AG20443 (cell line): ENCODE measurements at regions not wholly inside any gene's neighbourhood (a gene's known extent, or its start where the extent isn't known, plus 50 kb on each side); places are given as distances from the start of the nearest gene placed in this dataset.
"Not testable (repeated sequence)": the region's sequence is repeated elsewhere in the genome, so short reads cannot be mapped to it uniquely, and the experiment has no call there.

Experiments
- DNase-seq: peaks from one replicate; pipeline ENCODE4 v3.0.0; 2012; ENCODE audit warnings: low spot score, mixed read lengths

- DNase-seq, result no peak
These were observed 386.4 kb upstream of the STXBP6 start for GRCh38 chr14:25436288-25436875.

DNA sequence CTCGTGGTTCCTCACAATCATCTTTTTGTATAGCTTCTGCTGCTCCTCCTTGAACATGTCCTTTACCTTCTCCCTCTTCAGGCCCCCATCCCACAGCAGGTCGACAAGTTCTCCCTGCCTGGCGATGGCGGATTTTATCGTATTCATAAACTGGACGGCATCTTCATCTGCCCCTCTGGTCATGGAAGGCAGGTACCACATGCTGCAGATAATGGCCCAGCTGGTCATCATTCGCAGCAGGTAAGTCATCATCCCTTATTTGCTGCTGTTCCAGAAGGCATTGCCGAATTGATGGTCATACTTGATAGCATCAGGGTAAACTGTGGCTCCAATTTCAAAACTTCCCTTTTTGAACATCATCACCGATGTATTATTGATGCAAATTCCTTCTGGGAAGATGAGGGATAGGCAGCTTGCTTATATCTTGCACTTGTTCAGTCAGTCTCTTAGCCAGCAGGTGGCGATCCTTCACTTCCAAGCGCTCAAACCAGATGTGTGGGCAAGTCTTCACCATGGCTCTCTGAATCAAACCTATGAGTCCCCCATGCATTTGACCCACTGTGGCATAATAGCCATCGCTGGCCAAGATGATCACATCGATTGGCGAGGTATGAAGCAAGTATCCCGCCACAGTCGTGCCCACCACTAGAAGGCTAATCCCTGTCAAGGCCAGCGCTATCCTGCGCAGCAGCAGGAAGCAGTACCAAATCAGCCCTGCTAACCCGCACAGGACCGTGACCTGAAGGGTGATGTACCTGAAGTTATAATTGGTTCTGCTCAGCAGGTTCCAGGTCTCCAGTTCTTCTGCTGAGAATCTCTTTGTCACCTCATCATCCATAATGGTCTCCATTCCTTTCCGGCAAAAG, 381.5 kb upstream of the STXBP6 start:
- DNase-seq, result no peak

- DNase-seq, result no peak
These were observed 380.9 kb upstream of the STXBP6 start for GRCh38 chr14:25430808-25431207.

- no peak for DNase-seq
These were observed 363.1 kb upstream of the STXBP6 start for GRCh38 chr14:25412998-25413397.

DNA sequence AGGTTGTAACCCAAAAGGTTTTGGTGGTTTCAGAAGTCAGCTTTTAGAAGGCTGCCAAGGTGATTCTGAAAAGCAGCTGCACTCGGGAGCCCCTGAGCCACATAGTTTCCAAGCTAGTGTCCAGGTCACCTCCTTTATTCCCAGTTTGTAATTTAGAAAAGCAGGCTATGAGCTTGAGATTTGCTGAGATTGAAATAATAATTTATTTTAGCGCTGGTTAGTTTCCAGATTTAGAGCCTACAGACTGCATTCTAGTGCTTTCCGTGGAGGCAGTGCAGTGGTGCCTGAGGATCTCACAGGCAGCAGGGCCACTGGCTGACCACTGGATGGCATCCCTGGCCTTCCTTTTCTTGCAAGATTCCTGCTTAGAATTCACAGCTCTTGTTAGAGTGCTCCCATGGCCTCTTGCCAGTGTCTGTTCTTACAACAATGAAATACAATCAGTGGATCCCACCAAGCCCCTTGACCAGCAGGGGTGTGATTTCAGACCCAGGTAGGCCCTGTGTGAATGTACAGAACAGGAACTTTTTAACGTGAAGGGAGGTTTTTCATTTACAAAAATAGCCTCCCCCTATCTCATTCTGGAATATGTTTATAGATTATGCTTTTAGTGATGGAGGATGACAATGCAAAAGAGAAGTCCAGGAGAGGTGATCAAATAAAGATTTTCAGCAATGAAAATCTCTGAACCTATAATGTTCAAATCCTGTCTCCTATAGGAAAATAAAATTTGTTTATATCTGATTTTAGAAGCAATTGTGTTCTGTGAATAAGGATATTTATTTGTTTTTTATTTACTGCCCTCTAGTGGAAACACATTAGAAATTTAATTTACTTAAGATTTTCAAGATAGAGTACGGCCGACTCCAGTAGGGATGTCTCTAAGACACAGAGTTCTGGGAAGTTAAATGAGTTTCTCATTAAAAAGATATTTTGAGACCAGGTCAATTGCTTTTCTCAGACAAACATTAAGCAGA, 362.1 kb upstream of the STXBP6 start:
- no peak for DNase-seq

GRCh38 chr14:25406818-25407217, 356.9 kb upstream of the STXBP6 start:
- DNase-seq, result peak; percentile 11

DNA sequence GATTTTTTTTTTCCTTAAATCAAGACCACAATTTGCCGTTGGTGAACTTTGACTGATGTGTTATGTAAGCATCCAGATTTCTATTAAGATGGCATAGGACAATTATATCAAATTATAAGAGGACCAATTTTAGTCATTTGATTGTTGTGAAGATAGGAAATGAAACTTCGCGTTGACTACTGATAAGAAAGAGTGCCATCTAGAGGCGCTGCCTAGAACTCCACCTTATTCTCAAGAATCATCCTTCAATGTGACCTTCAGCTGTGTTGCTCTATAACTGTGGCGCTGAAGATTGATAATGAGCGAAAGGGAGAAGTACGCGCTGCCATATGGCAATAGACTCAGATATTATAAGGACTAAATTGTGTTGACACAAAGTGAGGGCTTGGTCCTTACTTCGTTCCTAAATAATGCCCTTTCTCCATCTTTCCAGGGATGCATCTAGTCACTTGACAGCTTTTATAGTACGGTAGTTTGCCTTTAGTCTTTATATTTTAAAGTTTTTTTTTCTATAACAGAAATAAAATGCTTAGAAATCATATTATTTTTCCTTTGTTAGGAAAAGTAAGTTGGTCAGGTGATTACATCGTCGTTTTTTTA, 350.8 kb upstream of the STXBP6 start:
- peak; percentile 24 for DNase-seq

DNA sequence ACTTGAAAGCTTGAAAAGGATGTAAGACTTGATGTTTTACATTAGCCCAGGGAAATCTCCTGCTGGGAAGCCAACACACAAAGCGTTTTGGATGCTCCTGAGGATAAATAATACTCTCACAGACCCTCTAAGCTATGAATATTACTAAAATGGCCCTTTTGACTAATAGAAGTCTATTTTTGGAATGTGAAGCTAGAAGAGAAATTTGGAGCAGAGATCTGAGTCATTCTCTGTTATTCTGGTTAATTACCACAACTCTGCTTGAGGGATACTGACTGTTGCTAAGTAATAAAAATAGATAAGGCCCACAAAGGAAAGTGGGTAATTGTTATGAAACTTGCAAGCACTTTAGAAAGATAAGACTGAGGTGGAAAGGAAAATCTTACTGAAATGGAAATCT, 346.2 kb upstream of the STXBP6 start:
- DNase-seq, result no peak

GRCh38 chr14:25394791-25395391, 344.9 kb upstream of the STXBP6 start:
- no peak for DNase-seq

GRCh38 chr14:25394356-25394755, 344.4 kb upstream of the STXBP6 start:
- DNase-seq, result no peak

GRCh38 chr14:25389948-25390347, 340.0 kb upstream of the STXBP6 start:
- no peak for DNase-seq

DNA sequence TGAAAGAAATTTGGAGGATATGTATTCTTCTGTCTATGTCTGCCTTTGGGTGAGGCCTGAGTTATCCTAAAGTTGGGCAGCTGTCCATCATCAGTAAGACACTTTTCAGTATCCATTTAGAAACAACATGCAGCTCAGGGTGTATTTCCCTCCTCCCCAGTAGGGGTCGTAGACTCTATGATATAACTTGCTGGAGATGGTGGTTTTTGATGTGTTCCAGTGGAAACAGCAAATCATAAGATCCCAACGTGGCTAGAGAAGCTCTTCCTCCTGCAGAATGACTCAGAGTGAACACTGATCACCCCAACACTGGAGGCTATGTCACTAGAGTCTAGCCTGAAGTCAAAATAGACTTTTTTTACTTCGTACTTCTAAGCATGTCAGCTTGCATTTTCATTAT, 331.6 kb upstream of the STXBP6 start:
- DNase-seq, result no peak

- no peak for DNase-seq
These were observed 325.7 kb upstream of the STXBP6 start for GRCh38 chr14:25375639-25376038.

GRCh38 chr14:25371068-25371467, 321.1 kb upstream of the STXBP6 start:
- no peak for DNase-seq

DNA sequence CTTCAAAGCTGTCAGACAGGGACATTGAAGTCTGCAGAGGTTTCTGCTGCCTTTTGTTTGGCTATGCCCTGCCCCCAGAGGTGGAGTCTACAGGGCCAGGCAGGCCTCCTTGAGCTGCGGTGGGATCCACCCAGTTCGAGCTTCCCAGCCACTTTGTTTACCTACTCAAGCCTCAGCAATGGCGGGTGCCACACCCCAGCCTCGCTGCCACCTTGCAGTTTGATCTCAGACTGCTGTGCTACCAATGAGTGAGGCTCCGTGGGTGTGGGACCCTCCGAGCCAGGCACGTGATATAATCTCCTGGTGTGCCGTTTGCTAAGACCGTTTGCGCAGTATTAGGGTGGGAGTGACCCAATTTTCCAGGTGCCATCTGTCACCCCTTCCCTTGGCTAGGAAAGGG, 320.1 kb upstream of the STXBP6 start:
- DNase-seq, result not testable (repeated sequence)

GRCh38 chr14:25358330-25358729, 308.4 kb upstream of the STXBP6 start:
- no peak for DNase-seq

DNA sequence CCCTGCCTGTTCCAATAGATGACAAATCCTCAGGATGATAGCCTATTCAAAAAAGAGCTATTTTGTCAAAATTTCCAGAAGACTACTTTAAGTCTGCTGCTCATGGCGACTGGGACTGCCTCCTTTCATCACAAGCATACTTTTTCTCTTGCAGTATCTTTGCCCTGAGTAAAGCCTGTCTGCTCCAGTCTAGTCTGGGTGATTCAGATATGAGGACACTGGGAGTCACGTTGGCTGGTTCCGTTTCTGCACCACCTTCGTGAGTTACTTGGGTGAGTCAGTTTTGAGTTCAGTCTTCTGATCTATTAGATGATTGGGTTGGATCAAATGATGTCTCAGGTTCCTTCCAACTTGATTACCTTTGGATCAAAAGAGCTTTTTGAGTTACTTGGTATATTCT, 301.3 kb upstream of the STXBP6 start:
- DNase-seq, result no peak

GRCh38 chr14:25350802-25351201, 300.9 kb upstream of the STXBP6 start:
- no peak for DNase-seq

GRCh38 chr14:25350021-25350420, 300.1 kb upstream of the STXBP6 start:
- DNase-seq, result no peak

DNA sequence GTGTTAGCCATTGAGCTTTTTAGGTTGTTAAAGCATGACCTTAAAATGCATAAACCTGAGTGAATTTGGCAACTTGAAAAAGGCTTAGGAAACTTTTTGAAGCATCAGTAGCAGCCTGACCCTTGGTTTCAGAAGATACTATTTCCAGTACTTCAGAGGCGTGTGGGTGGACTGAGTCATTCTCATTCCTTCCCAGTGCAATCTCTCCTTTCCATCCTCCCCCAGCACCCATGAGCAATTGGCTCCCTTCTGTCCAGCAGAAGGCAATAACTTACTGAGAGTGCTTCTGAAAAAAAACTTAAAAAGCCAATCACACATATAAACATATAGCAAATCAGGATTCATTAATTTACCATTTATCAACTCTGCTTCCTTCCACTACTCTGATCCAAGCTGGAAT, 299.3 kb upstream of the STXBP6 start:
- no peak for DNase-seq

DNA sequence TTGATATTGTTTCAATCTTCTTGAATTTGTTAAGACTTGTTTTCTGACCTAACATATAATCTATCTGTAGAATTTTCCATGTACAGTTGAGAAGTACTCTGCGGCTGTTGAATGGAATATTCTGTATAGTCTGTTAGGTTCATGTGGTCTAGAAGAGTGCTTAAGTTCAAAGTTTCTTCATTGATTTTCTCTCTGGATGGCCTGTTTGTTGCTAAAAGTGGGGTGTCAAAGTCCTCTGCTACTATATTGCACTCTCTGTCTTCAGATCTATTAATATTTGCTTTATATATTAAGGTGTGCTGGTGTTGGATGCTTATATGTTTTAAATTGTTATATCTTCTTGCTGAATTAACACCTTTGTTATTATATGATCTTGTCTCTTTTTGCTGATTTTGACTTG, 290.9 kb upstream of the STXBP6 start:
- no peak for DNase-seq

DNA sequence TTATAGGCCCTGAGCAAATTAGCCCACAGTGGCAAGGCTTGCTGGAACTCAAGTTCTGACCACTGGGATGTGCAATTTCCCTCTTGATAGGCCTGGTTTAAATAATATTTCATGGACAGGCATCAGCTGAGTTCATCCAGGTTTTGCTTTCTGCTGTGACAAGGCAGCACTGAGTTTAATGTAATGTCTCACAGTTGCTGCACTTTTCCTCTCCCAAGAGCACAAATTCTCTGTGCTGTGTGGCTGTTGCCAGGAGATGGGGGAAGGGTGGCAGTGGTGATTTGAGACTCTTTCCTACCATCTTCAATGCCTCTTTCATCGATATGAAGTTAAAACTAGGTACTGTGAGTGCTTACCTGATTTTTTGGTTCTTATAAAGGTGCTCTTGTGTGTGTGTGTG, 272.8 kb upstream of the STXBP6 start:
- no peak for DNase-seq
